A172 (cell line): ENCODE measurements at regions not wholly inside any gene's neighbourhood (a gene's known extent, or its start where the extent isn't known, plus 50 kb on each side); places are given as distances from the start of the nearest gene placed in this dataset.

Source experiments
- DNase-seq: peaks from one replicate; pipeline ENCODE4 v3.0.0-alpha.2; 2015; ENCODE audit warnings: low spot score

- no peak for DNase-seq
Measured at GRCh38 chr6:150537893-150538292, 61.8 kb upstream of the PLEKHG1 start.

- DNase-seq, result no peak
Measured at GRCh38 chr6:150539111-150539510, 60.6 kb upstream of the PLEKHG1 start.

- DNase-seq, result no peak
Measured at GRCh38 chr6:150539568-150539967, 60.1 kb upstream of the PLEKHG1 start.

- no peak for DNase-seq
Measured at GRCh38 chr6:150541576-150541975, 58.1 kb upstream of the PLEKHG1 start.

- DNase-seq, result no peak
Measured at GRCh38 chr6:150543178-150543577, 56.5 kb upstream of the PLEKHG1 start.

- no peak for DNase-seq
Measured at GRCh38 chr6:150544793-150545192, 54.9 kb upstream of the PLEKHG1 start.

- DNase-seq, result no peak
Measured at GRCh38 chr6:150546457-150546856, 53.2 kb upstream of the PLEKHG1 start.

- no peak for DNase-seq
Measured at GRCh38 chr6:150547502-150548222, 52.0 kb upstream of the PLEKHG1 start.

GRCh38 chr6:150548330-150548729 is 51.4 kb upstream of the PLEKHG1 start:
- no peak for DNase-seq

- DNase-seq, result no peak
Measured at GRCh38 chr6:150549007-150549406, 50.7 kb upstream of the PLEKHG1 start.

- DNase-seq, result peak; percentile 22
Measured at GRCh38 chr6:150549674-150550101, 50.0 kb upstream of the PLEKHG1 start.
